ENCODE measurements at regions not wholly inside any gene's neighbourhood (a gene's known extent, or its start where the extent isn't known, plus 50 kb on each side); places are given as distances from the start of the nearest gene placed in this dataset.

DNA sequence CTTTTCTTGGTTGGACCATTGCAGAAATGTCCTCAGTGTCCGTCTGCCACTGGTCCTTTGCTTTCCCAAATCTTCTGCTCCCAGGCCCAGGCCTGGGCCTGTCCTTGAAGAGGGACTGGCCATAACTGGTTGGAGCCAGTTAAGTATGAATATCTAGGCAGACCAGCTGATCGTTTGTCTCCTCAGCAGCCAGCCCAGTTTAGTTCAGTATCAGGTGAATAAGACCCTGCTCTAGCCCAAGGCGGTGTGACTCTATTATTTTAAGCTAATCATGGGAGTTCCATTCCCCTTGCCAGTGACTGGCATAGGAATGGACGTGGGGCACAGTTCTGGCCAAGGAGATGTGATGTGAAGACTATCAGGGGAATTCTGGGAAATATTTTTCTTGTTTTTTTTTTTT, 73.9 kb upstream of the RASGRF1 start:
- DNase-seq (ENCODE audit: low read depth), result no peak
- H3K4me3 ChIP-seq (ENCODE audit: low read depth, low read length), result no peak overlapping the region
- TF ChIP-seq CTCF (IDR thresholded peaks at IDR 0.05; ENCODE audit: control insufficient read depth, extremely low read depth, insufficient read depth), result no peak

- no peak for TF ChIP-seq CTCF (IDR thresholded peaks at IDR 0.05; ENCODE audit: control insufficient read depth, extremely low read depth, insufficient read depth)
Measured at GRCh38 chr15:79164043-79164442, 73.5 kb upstream of the RASGRF1 start.

GRCh38 chr15:79163395-79163794, 72.8 kb upstream of the RASGRF1 start:
- TF ChIP-seq CTCF (IDR thresholded peaks at IDR 0.05; ENCODE audit: control insufficient read depth, extremely low read depth, insufficient read depth), result no peak
- no peak for DNase-seq (ENCODE audit: low read depth)
- H3K4me3 ChIP-seq (ENCODE audit: low read depth, low read length), result no peak overlapping the region

More at GRCh38 chr15:79164043-79164442, 73.5 kb upstream of the RASGRF1 start:
- DNase-seq (ENCODE audit: low read depth), result no peak
- H3K4me3 ChIP-seq (ENCODE audit: low read depth, low read length), result no peak overlapping the region

GRCh38 chr15:79161837-79162508, 71.4 kb upstream of the RASGRF1 start:
- no peak for DNase-seq (ENCODE audit: low read depth)
- H3K4me3 ChIP-seq (ENCODE audit: low read depth, low read length), result no peak overlapping the region
- no peak for TF ChIP-seq CTCF (IDR thresholded peaks at IDR 0.05; ENCODE audit: control insufficient read depth, extremely low read depth, insufficient read depth)

DNA sequence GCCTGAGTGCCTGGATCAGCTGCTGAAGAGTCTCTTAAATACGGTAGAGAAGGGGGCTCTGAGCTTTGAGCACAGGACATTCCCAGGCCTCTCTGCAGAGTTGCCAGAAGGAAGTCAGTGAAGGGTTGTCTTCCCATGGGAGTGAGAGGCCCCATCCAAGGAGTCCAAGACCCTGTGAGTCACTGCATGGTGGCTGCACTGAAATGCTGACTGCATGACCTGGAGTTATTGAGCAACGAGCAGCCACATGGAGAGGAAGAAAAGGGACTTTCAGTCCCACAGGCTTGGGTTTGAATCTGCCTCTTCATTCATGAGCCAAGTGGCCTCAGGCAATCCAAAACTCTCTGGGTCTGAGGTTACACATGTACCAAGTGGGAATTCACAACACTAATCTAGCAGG, 69.6 kb upstream of the RASGRF1 start:
- TF ChIP-seq CTCF (IDR thresholded peaks at IDR 0.05; ENCODE audit: control insufficient read depth, extremely low read depth, insufficient read depth), result no peak
- no peak overlapping the region for H3K4me3 ChIP-seq (ENCODE audit: low read depth, low read length)
- DNase-seq (ENCODE audit: low read depth), result no peak

- H3K4me3 ChIP-seq (ENCODE audit: low read depth, low read length), result no peak overlapping the region
- no peak for DNase-seq (ENCODE audit: low read depth)
- TF ChIP-seq CTCF (IDR thresholded peaks at IDR 0.05; ENCODE audit: control insufficient read depth, extremely low read depth, insufficient read depth), result no peak
Measured at GRCh38 chr15:79157631-79158592, 67.3 kb upstream of the RASGRF1 start.

All from LNCaP clone FGC (cell line).